ENCODE measurements at regions not wholly inside any gene's neighbourhood (a gene's known extent, or its start where the extent isn't known, plus 50 kb on each side); places are given as distances from the start of the nearest gene placed in this dataset.

- TF ChIP-seq, protein P1, sequence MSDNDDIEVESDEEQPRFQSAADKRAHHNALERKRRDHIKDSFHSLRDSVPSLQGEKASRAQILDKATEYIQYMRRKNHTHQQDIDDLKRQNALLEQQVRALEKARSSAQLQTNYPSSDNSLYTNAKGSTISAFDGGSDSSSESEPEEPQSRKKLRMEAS (IDR thresholded peaks at IDR 0.05; ENCODE audit: low read depth, low read length): no peak
- no peak for TF ChIP-seq MYC (IDR thresholded peaks at IDR 0.05; ENCODE audit: low read depth, low read length)
- TF ChIP-seq, protein P2, sequence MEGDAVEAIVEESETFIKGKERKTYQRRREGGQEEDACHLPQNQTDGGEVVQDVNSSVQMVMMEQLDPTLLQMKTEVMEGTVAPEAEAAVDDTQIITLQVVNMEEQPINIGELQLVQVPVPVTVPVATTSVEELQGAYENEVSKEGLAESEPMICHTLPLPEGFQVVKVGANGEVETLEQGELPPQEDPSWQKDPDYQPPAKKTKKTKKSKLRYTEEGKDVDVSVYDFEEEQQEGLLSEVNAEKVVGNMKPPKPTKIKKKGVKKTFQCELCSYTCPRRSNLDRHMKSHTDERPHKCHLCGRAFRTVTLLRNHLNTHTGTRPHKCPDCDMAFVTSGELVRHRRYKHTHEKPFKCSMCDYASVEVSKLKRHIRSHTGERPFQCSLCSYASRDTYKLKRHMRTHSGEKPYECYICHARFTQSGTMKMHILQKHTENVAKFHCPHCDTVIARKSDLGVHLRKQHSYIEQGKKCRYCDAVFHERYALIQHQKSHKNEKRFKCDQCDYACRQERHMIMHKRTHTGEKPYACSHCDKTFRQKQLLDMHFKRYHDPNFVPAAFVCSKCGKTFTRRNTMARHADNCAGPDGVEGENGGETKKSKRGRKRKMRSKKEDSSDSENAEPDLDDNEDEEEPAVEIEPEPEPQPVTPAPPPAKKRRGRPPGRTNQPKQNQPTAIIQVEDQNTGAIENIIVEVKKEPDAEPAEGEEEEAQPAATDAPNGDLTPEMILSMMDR (IDR thresholded peaks at IDR 0.05; ENCODE audit: low read depth, low read length): no peak
- no peak for TF ChIP-seq POLR2A (IDR thresholded peaks at IDR 0.05; ENCODE audit: extremely low read depth, insufficient read length)
- no peak for DNase-seq (ENCODE audit: low read depth)
- no peak overlapping the region for H3K4me3 ChIP-seq (ENCODE audit: low read depth, low read length)
These were observed 88.3 kb upstream of the CTNND2 start for GRCh38 chr5:11992518-11992917.

DNA sequence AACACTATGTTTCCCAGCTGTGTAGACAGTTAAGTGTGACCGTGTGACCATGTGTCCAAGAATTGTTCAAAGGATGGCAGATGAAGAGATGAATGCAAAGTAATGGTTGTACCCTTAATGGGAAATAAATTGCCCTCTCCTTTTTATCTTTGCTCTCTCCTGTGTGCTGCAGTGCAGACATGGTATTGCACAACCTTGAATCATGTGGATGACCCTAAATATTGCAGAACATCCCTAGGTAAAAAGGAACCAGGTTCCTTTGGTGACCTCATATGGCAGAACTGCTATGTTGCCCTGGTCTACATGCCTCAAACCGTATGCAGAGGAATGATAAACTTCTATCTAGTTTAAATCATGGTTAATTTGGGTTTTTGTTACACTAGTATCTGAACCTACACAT lies 81.7 kb upstream of the CTNND2 start:
- no peak overlapping the region for H3K4me3 ChIP-seq (ENCODE audit: low read depth, low read length)
- TF ChIP-seq MYC (IDR thresholded peaks at IDR 0.05; ENCODE audit: low read depth, low read length): no peak
- TF ChIP-seq, protein P2 (IDR thresholded peaks at IDR 0.05; ENCODE audit: low read depth, low read length): no peak
- no peak for TF ChIP-seq POLR2A (IDR thresholded peaks at IDR 0.05; ENCODE audit: extremely low read depth, insufficient read length)
- TF ChIP-seq, protein P1 (IDR thresholded peaks at IDR 0.05; ENCODE audit: low read depth, low read length): no peak
- no peak for DNase-seq (ENCODE audit: low read depth)

GRCh38 chr5:11984196-11984595 lies 80.0 kb upstream of the CTNND2 start:
- TF ChIP-seq POLR2A (IDR thresholded peaks at IDR 0.05; ENCODE audit: extremely low read depth, insufficient read length) (no peak), MYC (IDR thresholded peaks at IDR 0.05; ENCODE audit: low read depth, low read length) (no peak)
- TF ChIP-seq, protein P2 (IDR thresholded peaks at IDR 0.05; ENCODE audit: low read depth, low read length): no peak
- TF ChIP-seq, protein P1 (IDR thresholded peaks at IDR 0.05; ENCODE audit: low read depth, low read length): no peak
- no peak overlapping the region for H3K4me3 ChIP-seq (ENCODE audit: low read depth, low read length)
- no peak for DNase-seq (ENCODE audit: low read depth)

- no peak for TF ChIP-seq MYC (IDR thresholded peaks at IDR 0.05; ENCODE audit: low read depth, low read length)
- TF ChIP-seq, protein P2 (IDR thresholded peaks at IDR 0.05; ENCODE audit: low read depth, low read length): no peak
- TF ChIP-seq, protein P1 (IDR thresholded peaks at IDR 0.05; ENCODE audit: low read depth, low read length): no peak
- TF ChIP-seq POLR2A (IDR thresholded peaks at IDR 0.05; ENCODE audit: extremely low read depth, insufficient read length): no peak
- no peak for DNase-seq (ENCODE audit: low read depth)
- H3K4me3 ChIP-seq (ENCODE audit: low read depth, low read length): no peak overlapping the region
These were observed 77.7 kb upstream of the CTNND2 start for GRCh38 chr5:11981986-11982385.

GRCh38 chr5:11977904-11978303 lies 73.7 kb upstream of the CTNND2 start:
- TF ChIP-seq, protein P2 (IDR thresholded peaks at IDR 0.05; ENCODE audit: low read depth, low read length): no peak
- TF ChIP-seq, protein P1 (IDR thresholded peaks at IDR 0.05; ENCODE audit: low read depth, low read length): no peak
- TF ChIP-seq POLR2A (IDR thresholded peaks at IDR 0.05; ENCODE audit: extremely low read depth, insufficient read length) (no peak), MYC (IDR thresholded peaks at IDR 0.05; ENCODE audit: low read depth, low read length) (no peak)
- H3K4me3 ChIP-seq (ENCODE audit: low read depth, low read length): no peak overlapping the region
- DNase-seq (ENCODE audit: low read depth): no peak

DNA sequence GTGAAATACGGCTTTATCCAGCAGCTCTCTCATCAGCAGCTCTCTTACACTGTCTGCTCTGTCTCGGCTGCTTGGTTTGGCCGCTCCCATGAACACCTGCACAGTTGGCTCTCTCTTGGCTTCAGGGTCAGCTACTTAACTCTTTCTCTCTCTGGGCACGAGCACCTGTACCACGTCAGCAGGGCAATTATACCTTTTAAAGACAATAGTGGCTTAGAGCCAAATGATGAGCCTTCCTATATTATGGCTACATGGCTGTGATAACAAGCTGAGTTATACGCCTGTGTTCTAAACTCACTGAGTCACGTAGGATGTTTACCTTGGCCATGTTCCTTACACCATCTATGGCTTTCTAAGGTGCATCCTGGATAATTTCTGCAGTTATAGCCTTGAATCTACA lies 69.2 kb upstream of the CTNND2 start:
- H3K4me3 ChIP-seq (ENCODE audit: low read depth, low read length): no peak overlapping the region
- DNase-seq (ENCODE audit: low read depth): no peak
- TF ChIP-seq, protein P2 (IDR thresholded peaks at IDR 0.05; ENCODE audit: low read depth, low read length): no peak
- TF ChIP-seq MYC (IDR thresholded peaks at IDR 0.05; ENCODE audit: low read depth, low read length) (no peak), POLR2A (IDR thresholded peaks at IDR 0.05; ENCODE audit: extremely low read depth, insufficient read length) (no peak)
- TF ChIP-seq, protein P1 (IDR thresholded peaks at IDR 0.05; ENCODE audit: low read depth, low read length): no peak
